ENCODE measurements at regions not wholly inside any gene's neighbourhood (a gene's known extent, or its start where the extent isn't known, plus 50 kb on each side); places are given as distances from the start of the nearest gene placed in this dataset.
A peak's percentile ranks its signal among the peaks of the same experiment; 100 is the strongest.

DNA sequence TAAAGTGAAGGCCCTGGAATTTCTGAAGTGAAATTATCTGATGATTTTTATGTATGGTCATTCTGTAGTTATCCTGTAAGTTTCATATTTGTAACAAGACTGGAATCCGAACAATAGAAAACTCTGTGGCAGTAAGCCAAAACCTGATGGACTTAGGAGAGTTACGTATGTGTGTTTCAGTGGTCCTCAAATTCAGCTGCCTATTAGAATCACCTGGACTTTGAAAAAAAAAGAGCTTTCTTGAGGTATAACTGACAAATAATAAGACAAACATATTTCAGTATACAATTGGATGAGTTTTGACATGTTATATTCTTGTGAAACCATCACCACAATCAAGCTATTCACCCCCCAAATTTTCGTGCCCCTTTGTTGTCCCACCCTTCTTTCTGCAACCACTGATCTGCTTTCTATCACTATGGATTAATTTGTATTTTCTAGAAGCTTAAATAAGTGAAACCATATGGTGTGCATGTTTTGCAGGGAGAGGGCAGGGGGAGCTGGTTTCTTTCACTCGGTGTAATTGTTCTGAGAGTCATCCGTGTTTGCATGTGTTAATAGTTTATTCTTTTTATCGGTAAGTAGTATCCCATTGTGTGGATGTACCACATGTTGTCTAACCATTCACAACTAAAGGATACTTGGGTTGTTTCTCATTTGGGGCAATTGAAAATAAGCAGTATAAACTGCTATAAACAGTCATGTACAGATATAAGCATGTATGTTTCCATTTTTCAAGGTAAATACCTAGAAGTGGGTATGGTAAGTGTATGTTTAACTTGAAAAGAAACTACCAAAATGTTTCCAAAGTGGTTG is 50.2 kb upstream of the EML4 start:
- H3K27ac ChIP-seq (ENCODE audit: low read depth, low read length, severe bottlenecking), result peak overlapping the region; percentile 47
- 84 to 97% methylated on average over 3 to 4 of the region's 6 CpGs for WGBS, 2 experiments (ENCODE audit: insufficient coverage in 2 of 2)
- no peak overlapping the region for H3K4me3 ChIP-seq (ENCODE audit: extremely low read depth, insufficient read depth, low read length, poor library complexity, severe bottlenecking)
- H3K4me1 ChIP-seq (ENCODE audit: control insufficient read depth, insufficient read depth, low read length, poor library complexity, severe bottlenecking), result peaks cover 36% of the 10 kb centered on the region
- H3K9me3 ChIP-seq (ENCODE audit: control insufficient read depth, low read length), result no peaks in the 10 kb centered on the region
- no peaks in the 10 kb centered on the region for H3K36me3 ChIP-seq (ENCODE audit: control insufficient read depth, insufficient read depth, low read length)

Measured in mesodermal cell (in vitro differentiated cells).